HG03175 (cell line): ENCODE measurements at regions not wholly inside any gene's neighbourhood (a gene's known extent, or its start where the extent isn't known, plus 50 kb on each side); places are given as distances from the start of the nearest gene placed in this dataset.

ENCODE experiments used
- ATAC-seq: cut with Tn5 transposase; IDR thresholded peaks from one replicate; pipeline ENCODE4 v1.9.1; 2021; ENCODE audit warnings: mild to moderate bottlenecking, moderate library complexity; ENCODE audit not compliant: unreplicated experiment

GRCh38 chr5:159385536-159385935 lies 55.2 kb upstream of the IL12B start:
- no peak for ATAC-seq

GRCh38 chr5:159386028-159386711 lies 55.9 kb upstream of the IL12B start:
- no peak for ATAC-seq

GRCh38 chr5:159392871-159393270 lies 62.6 kb upstream of the IL12B start:
- ATAC-seq: no peak

- ATAC-seq: no peak
These were observed 63.6 kb upstream of the IL12B start for GRCh38 chr5:159393854-159394274.

GRCh38 chr5:159395202-159395601 lies 64.9 kb upstream of the IL12B start:
- no peak for ATAC-seq

GRCh38 chr5:159398936-159399335 lies 68.6 kb upstream of the IL12B start:
- ATAC-seq: no peak

- no peak for ATAC-seq
These were observed 70.2 kb upstream of the IL12B start for GRCh38 chr5:159400476-159400875.

- no peak for ATAC-seq
These were observed 72.0 kb upstream of the IL12B start for GRCh38 chr5:159402311-159402710.

- ATAC-seq: no peak
These were observed 72.6 kb upstream of the IL12B start for GRCh38 chr5:159402856-159403255.

- ATAC-seq: no peak
These were observed 73.8 kb upstream of the IL12B start for GRCh38 chr5:159403906-159404681.

GRCh38 chr5:159405611-159406031 lies 75.3 kb upstream of the IL12B start:
- peak; percentile 47 for ATAC-seq

- no peak for ATAC-seq
These were observed 76.3 kb upstream of the IL12B start for GRCh38 chr5:159406571-159406970.

GRCh38 chr5:159409801-159410200 lies 79.5 kb upstream of the IL12B start:
- ATAC-seq: peak; percentile 50

- no peak for ATAC-seq
These were observed 80.2 kb upstream of the IL12B start for GRCh38 chr5:159410480-159410879.

- ATAC-seq: no peak
These were observed 80.8 kb upstream of the IL12B start for GRCh38 chr5:159411115-159411514.

GRCh38 chr5:159412284-159413046 lies 82.2 kb upstream of the IL12B start:
- peak; percentile 72 for ATAC-seq

GRCh38 chr5:159414021-159414420 lies 83.7 kb upstream of the IL12B start:
- ATAC-seq: peak; percentile 26

GRCh38 chr5:159415301-159415937 lies 85.1 kb upstream of the IL12B start:
- ATAC-seq: no peak

- no peak for ATAC-seq
These were observed 86.2 kb upstream of the IL12B start for GRCh38 chr5:159416438-159416837.

- ATAC-seq: no peak
These were observed 86.9 kb upstream of the IL12B start for GRCh38 chr5:159417170-159417569.

- ATAC-seq: no peak
These were observed 89.3 kb upstream of the IL12B start for GRCh38 chr5:159419576-159419975.
